Fibroblast of villous mesenchyme (primary cell): ENCODE measurements at regions not wholly inside any gene's neighbourhood (a gene's known extent, or its start where the extent isn't known, plus 50 kb on each side); places are given as distances from the start of the nearest gene placed in this dataset.

Experiments used
- DNase-seq: peaks from one replicate; pipeline ENCODE4 v3.0.0-alpha.2; 2010; ENCODE audit warnings: low read depth
- H3K4me3 ChIP-seq: 2 replicates; pipeline ENCODE4 v1.5.1; 2011; ENCODE audit warnings: low read depth, mild to moderate bottlenecking, low read length
- CTCF ChIP-seq: IDR thresholded peaks from 2 replicates; pipeline ENCODE4 v1.5.1; 2012; ENCODE audit warnings: low read depth, mild to moderate bottlenecking, low read length; ENCODE audit not compliant: insufficient read depth

- DNase-seq = no peak
- TF ChIP-seq CTCF = no peak
- no peak overlapping the region for H3K4me3 ChIP-seq
Measured at GRCh38 chr5:129306725-129307124, 153.4 kb upstream of the ADAMTS19 start.

GRCh38 chr5:129322968-129323367 lies 137.1 kb upstream of the ADAMTS19 start:
- no peak for TF ChIP-seq CTCF
- H3K4me3 ChIP-seq = no peak overlapping the region
- DNase-seq = no peak

- H3K4me3 ChIP-seq = no peak overlapping the region
- no peak for DNase-seq
- TF ChIP-seq CTCF = no peak
Measured at GRCh38 chr5:129341306-129341705, 118.8 kb upstream of the ADAMTS19 start.

- DNase-seq = no peak
- TF ChIP-seq CTCF = no peak
- no peak overlapping the region for H3K4me3 ChIP-seq
Measured at GRCh38 chr5:129342796-129343195, 117.3 kb upstream of the ADAMTS19 start.

- H3K4me3 ChIP-seq = no peak overlapping the region
- no peak for DNase-seq
- no peak for TF ChIP-seq CTCF
Measured at GRCh38 chr5:129345213-129345924, 114.7 kb upstream of the ADAMTS19 start.

- no peak overlapping the region for H3K4me3 ChIP-seq
- TF ChIP-seq CTCF = no peak
- no peak for DNase-seq
Measured at GRCh38 chr5:129356846-129357245, 103.3 kb upstream of the ADAMTS19 start.

GRCh38 chr5:129358069-129358468 lies 102.0 kb upstream of the ADAMTS19 start:
- no peak for TF ChIP-seq CTCF
- no peak overlapping the region for H3K4me3 ChIP-seq
- DNase-seq = no peak
